ENCODE measurements at regions not wholly inside any gene's neighbourhood (a gene's known extent, or its start where the extent isn't known, plus 50 kb on each side); places are given as distances from the start of the nearest gene placed in this dataset.

- DNase-seq, result no peak
Measured at GRCh38 chr6:21824431-21825177, 231.1 kb downstream of the SOX4 start.

GRCh38 chr6:21826023-21826422 is 232.5 kb downstream of the SOX4 start:
- DNase-seq, result peak; percentile 94

GRCh38 chr6:21826904-21827303 is 233.4 kb downstream of the SOX4 start:
- no peak for DNase-seq

GRCh38 chr6:21827425-21828202 is 234.1 kb downstream of the SOX4 start:
- DNase-seq, result no peak

- DNase-seq, result no peak
Measured at GRCh38 chr6:21828704-21829103, 235.2 kb downstream of the SOX4 start.

- no peak for DNase-seq
Measured at GRCh38 chr6:21829126-21829525, 235.6 kb downstream of the SOX4 start.

GRCh38 chr6:21831521-21832291 is 238.2 kb downstream of the SOX4 start:
- DNase-seq, result no peak

GRCh38 chr6:21836277-21836676 is 242.7 kb downstream of the SOX4 start:
- DNase-seq, result no peak

- no peak for DNase-seq
Measured at GRCh38 chr6:21836772-21837425, 243.3 kb downstream of the SOX4 start.

GRCh38 chr6:21840428-21840827 is 246.9 kb downstream of the SOX4 start:
- DNase-seq, result no peak

GRCh38 chr6:21842875-21843645 is 249.5 kb downstream of the SOX4 start:
- DNase-seq, result no peak

GRCh38 chr6:21844120-21844917 is 250.8 kb downstream of the SOX4 start:
- DNase-seq, result no peak

- DNase-seq, result no peak
Measured at GRCh38 chr6:21845018-21845417, 251.5 kb downstream of the SOX4 start.

GRCh38 chr6:21845439-21846140 is 252.0 kb downstream of the SOX4 start:
- DNase-seq, result no peak

- DNase-seq, result peak; percentile 80
Measured at GRCh38 chr6:21846541-21847451, 253.2 kb downstream of the SOX4 start.

- DNase-seq, result no peak
Measured at GRCh38 chr6:21847711-21848480, 254.3 kb downstream of the SOX4 start.

- DNase-seq, result no peak
Measured at GRCh38 chr6:21850691-21851090, 257.1 kb downstream of the SOX4 start.

GRCh38 chr6:21855811-21856455 is 262.4 kb downstream of the SOX4 start:
- no peak for DNase-seq

Measured in islet precursor cell (in vitro differentiated cells).